ENCODE measurements at regions not wholly inside any gene's neighbourhood (a gene's known extent, or its start where the extent isn't known, plus 50 kb on each side); places are given as distances from the start of the nearest gene placed in this dataset.

GRCh38 chr2:217667035-217667434 lies 335.8 kb downstream of the TNS1 start (continued):
- TF ChIP-seq, protein P1, sequence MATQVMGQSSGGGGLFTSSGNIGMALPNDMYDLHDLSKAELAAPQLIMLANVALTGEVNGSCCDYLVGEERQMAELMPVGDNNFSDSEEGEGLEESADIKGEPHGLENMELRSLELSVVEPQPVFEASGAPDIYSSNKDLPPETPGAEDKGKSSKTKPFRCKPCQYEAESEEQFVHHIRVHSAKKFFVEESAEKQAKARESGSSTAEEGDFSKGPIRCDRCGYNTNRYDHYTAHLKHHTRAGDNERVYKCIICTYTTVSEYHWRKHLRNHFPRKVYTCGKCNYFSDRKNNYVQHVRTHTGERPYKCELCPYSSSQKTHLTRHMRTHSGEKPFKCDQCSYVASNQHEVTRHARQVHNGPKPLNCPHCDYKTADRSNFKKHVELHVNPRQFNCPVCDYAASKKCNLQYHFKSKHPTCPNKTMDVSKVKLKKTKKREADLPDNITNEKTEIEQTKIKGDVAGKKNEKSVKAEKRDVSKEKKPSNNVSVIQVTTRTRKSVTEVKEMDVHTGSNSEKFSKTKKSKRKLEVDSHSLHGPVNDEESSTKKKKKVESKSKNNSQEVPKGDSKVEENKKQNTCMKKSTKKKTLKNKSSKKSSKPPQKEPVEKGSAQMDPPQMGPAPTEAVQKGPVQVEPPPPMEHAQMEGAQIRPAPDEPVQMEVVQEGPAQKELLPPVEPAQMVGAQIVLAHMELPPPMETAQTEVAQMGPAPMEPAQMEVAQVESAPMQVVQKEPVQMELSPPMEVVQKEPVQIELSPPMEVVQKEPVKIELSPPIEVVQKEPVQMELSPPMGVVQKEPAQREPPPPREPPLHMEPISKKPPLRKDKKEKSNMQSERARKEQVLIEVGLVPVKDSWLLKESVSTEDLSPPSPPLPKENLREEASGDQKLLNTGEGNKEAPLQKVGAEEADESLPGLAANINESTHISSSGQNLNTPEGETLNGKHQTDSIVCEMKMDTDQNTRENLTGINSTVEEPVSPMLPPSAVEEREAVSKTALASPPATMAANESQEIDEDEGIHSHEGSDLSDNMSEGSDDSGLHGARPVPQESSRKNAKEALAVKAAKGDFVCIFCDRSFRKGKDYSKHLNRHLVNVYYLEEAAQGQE (IDR thresholded peaks at IDR 0.05; ENCODE audit: low read depth, low read length): no peak

- no peak overlapping the region for H3K4me3 ChIP-seq (ENCODE audit: low read depth in 2 of 2, low read length in 1 of 2)
- H3K4me1 ChIP-seq (ENCODE audit: control insufficient read depth in 1 of 2, insufficient read depth in 2 of 2, low read depth in 1 of 2, low read length in 1 of 2): peaks cover 0 to 2% of the 10 kb centered on the region in 2 experiments; a peak in 1 of 4 replicates
- ChIA-PET POLR2A (no interaction called here), CTCF (interaction anchor here (5.0 kb wide), 1 partner anchor 15 kb away, joined by 28 read pairs; no protein-coding TSS in a partner anchor)
- no peak for DNase-seq
- H3F3A ChIP-seq (replicated peaks; ENCODE audit: insufficient read depth): no peaks in the 10 kb centered on the region
- 34% methylated on average over 2 of the region's 2 CpGs for WGBS (ENCODE audit: low lambda C conversion rate)
- H3K79me2 ChIP-seq (ENCODE audit: insufficient read depth): no peaks in the 10 kb centered on the region
- H3K9ac ChIP-seq: no peak overlapping the region
- H3K4me2 ChIP-seq: no peak overlapping the region
- H3K9me2 ChIP-seq: no peaks in the 10 kb centered on the region
- H3K27ac ChIP-seq (ENCODE audit: low read depth in 2 of 2, low read length in 1 of 2): no peak overlapping the region
- TF ChIP-seq SMC3 (IDR thresholded peaks at IDR 0.05; ENCODE audit: low read depth, low read length): no peak
- TF ChIP-seq RXRA (IDR thresholded peaks at IDR 0.05; ENCODE audit: borderline replicate concordance, low read depth): no peak
- no peak for TF ChIP-seq RFX5 (IDR thresholded peaks at IDR 0.05; ENCODE audit: low read length)
- TF ChIP-seq SIN3A (IDR thresholded peaks at IDR 0.05; ENCODE audit: borderline replicate concordance, low read depth, low read length): no peak
- TF ChIP-seq MXI1 (IDR thresholded peaks at IDR 0.05; ENCODE audit: low read depth, low read length): no peak
- TF ChIP-seq, protein P2, sequence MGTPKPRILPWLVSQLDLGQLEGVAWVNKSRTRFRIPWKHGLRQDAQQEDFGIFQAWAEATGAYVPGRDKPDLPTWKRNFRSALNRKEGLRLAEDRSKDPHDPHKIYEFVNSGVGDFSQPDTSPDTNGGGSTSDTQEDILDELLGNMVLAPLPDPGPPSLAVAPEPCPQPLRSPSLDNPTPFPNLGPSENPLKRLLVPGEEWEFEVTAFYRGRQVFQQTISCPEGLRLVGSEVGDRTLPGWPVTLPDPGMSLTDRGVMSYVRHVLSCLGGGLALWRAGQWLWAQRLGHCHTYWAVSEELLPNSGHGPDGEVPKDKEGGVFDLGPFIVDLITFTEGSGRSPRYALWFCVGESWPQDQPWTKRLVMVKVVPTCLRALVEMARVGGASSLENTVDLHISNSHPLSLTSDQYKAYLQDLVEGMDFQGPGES (IDR thresholded peaks at IDR 0.05; ENCODE audit: low read depth, low read length): no peak
- TF ChIP-seq GABPA (IDR thresholded peaks at IDR 0.05; ENCODE audit: low read depth): no peak
- TF ChIP-seq POLR2AphosphoS5 (IDR thresholded peaks at IDR 0.05; ENCODE audit: low read depth, low read length): no peak
- TF ChIP-seq, protein P1 (IDR thresholded peaks at IDR 0.05; ENCODE audit: low read depth, low read length): no peak
- no peak for TF ChIP-seq ZBTB33 (IDR thresholded peaks at IDR 0.05; ENCODE audit: borderline replicate concordance, low read depth)
- no peak for TF ChIP-seq TEAD4 (IDR thresholded peaks at IDR 0.05; ENCODE audit: borderline replicate concordance, insufficient read depth)
- no peak for TF ChIP-seq FOSL2 (IDR thresholded peaks at IDR 0.05; ENCODE audit: borderline replicate concordance, low read depth)
- no peak for TF ChIP-seq PBX3 (IDR thresholded peaks at IDR 0.05)
- TF ChIP-seq ELF1 (IDR thresholded peaks at IDR 0.05): no peak
- no peak for TF ChIP-seq MEF2A (IDR thresholded peaks at IDR 0.05; ENCODE audit: borderline replicate concordance, low read depth)
- no peak for TF ChIP-seq FOXM1 (IDR thresholded peaks at IDR 0.05; ENCODE audit: low read depth)
- no peak for TF ChIP-seq FOXJ3 (CRISPR knock-in tag; IDR thresholded peaks at IDR 0.05)
- TF ChIP-seq USF2 (IDR thresholded peaks at IDR 0.05; ENCODE audit: borderline replicate concordance, low read depth, low read length): no peak
- no peak for TF ChIP-seq TCF12 (IDR thresholded peaks at IDR 0.05)
- H2AFZ ChIP-seq (ENCODE audit: low read depth): no peak overlapping the region
- no peaks in the 10 kb centered on the region for H3K36me3 ChIP-seq (replicated peaks in 1 of 2; ENCODE audit: control insufficient read depth in 1 of 2, insufficient read depth in 2 of 2, low read length in 1 of 2)
- H4K20me1 ChIP-seq (ENCODE audit: insufficient read depth): no peaks in the 10 kb centered on the region
- no peaks in the 10 kb centered on the region for H3K27me3 ChIP-seq (ENCODE audit: insufficient read depth)
- no peaks in the 10 kb centered on the region for H3K9me3 ChIP-seq
Measured at GRCh38 chr2:217666338-217666737, 336.5 kb downstream of the TNS1 start.
